Activated CD4-positive, alpha-beta T cell treated with anti-CD3 and anti-CD28 coated beads for 36 hours (primary cell): ENCODE measurements at regions not wholly inside any gene's neighbourhood (a gene's known extent, or its start where the extent isn't known, plus 50 kb on each side); places are given as distances from the start of the nearest gene placed in this dataset.

Experiments used
- ATAC-seq: fragments of 200-7000 bp; cut with Tn5 transposase; one replicate; pipeline ENCODE4 v1.10.0; 2021; ENCODE audit warnings: mild to moderate bottlenecking, moderate library complexity
- CTCF ChIA-PET: fragments of 350-600 bp; sonication (Branson Sonifier 250); formaldehyde crosslinking; loops from one replicate; lab custom pipeline; 2021; ENCODE audit warnings: antibody characterized with exemption; lab: Charles Lee
- POLR2A ChIA-PET: fragments of 350-600 bp; sonication (Branson Sonifier 250); formaldehyde crosslinking; loops from one replicate; lab custom pipeline; 2021; ENCODE audit warnings: antibody characterized with exemption, inconsistent platforms; lab: Charles Lee
- DNase-seq: peaks from one replicate; pipeline ENCODE4 v3.0.0-alpha.2; 2020
- H3K27ac Mint-ChIP-seq: one replicate; pipeline ENCODE4 v1.8.0; 2021; ENCODE audit warnings: mixed read lengths
- H3K27me3 Mint-ChIP-seq: one replicate; pipeline ENCODE4 v1.8.0; 2021; ENCODE audit warnings: mixed read lengths
- H3K36me3 Mint-ChIP-seq: one replicate; pipeline ENCODE4 v1.8.0; 2021; ENCODE audit warnings: low read depth, mixed read lengths
- H3K4me1 Mint-ChIP-seq: one replicate; pipeline ENCODE4 v1.8.0; 2021; ENCODE audit warnings: mixed read lengths
- H3K4me3 Mint-ChIP-seq: one replicate; pipeline ENCODE4 v1.8.0; 2021; ENCODE audit warnings: mild to moderate bottlenecking, moderate library complexity, mixed read lengths
- H3K9me3 Mint-ChIP-seq: one replicate; pipeline ENCODE4 v1.8.0; 2021; ENCODE audit warnings: low read depth, mixed read lengths
- intact Hi-C, 2 experiments: fragments of 100-400 bp; cut with DNase I in 1 of 2; cut with micrococcal nuclease in 1 of 2; formaldehyde crosslinking; loops; one replicate each; pipeline versions ENCODE4 v1.14.2 to v1.15.1; 2022 to 2024; cut with DNase I, micrococcal nuclease

GRCh38 chr2:18836436-18836835, 247.1 kb upstream of the NT5C1B start:
- Mint-ChIP-seq H3K4me1 (no peaks in the 10 kb centered on the region), H3K9me3 (no peaks in the 10 kb centered on the region), H3K27ac (no peak overlapping the region), H3K4me3 (no peak overlapping the region), H3K36me3 (no peaks in the 10 kb centered on the region), H3K27me3 (no peaks in the 10 kb centered on the region)
- ATAC-seq (no peak), DNase-seq (no peak)
- POLR2A ChIA-PET = no interaction called here
- CTCF ChIA-PET = no interaction called here
- intact Hi-C loops = no loop called here

DNA sequence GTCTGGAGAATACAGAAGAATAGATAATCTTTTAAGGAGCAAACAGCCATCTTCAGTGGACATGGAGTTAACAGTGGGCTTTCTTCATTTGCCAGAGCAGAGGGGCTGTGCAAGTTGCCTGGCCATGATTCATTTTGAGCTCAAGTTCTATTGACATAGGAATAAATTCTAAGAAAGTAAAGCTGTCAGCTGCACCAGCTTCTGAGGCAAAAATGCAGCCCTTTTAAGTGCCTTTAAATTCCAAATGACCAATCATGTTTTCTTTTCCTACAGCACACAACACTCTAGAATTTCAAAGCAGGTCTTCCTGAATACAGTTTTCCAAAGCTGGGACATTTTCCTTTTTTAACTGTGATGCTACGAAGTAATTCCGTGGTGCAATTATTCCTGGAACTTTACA, 246.4 kb upstream of the NT5C1B start:
- no peak overlapping the region for H3K4me3 Mint-ChIP-seq
- H3K9me3 Mint-ChIP-seq = no peaks in the 10 kb centered on the region
- H3K27ac Mint-ChIP-seq = no peak overlapping the region

DNA sequence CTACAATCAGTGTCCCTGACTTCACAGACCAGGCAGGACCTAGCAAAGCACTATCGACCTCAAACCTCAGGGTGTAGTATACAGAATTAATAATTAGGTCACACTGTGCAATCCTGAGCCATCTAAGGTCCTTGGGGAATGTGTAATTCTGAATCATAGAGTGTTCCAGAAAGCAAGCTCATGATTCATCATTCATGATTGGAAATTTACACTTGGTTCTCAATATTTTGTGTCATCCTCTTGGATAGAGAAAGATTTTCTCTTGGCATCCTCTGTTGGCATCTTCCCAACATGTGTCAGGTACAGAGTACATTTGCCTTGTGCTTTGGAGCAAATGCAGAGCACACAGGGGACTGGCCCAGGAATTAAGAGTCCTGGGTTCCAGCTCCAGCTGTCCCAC, 245.0 kb upstream of the NT5C1B start:
- H3K27ac Mint-ChIP-seq = no peak overlapping the region
- POLR2A ChIA-PET = interaction anchor here (1.2 kb wide), 1 partner anchor 313 kb away, joined by 5 read pairs; no protein-coding TSS in a partner anchor
- H3K4me3 Mint-ChIP-seq = no peak overlapping the region
- no peaks in the 10 kb centered on the region for H3K36me3 Mint-ChIP-seq
- H3K9me3 Mint-ChIP-seq = no peaks in the 10 kb centered on the region
- intact Hi-C loops = no loop called here
- DNase-seq (no peak), ATAC-seq (no peak)
- H3K4me1 Mint-ChIP-seq = no peaks in the 10 kb centered on the region
- no peaks in the 10 kb centered on the region for H3K27me3 Mint-ChIP-seq
- CTCF ChIA-PET = no interaction called here

More for the DNA sequence above, 246.4 kb upstream of the NT5C1B start:
- no peaks in the 10 kb centered on the region for H3K27me3 Mint-ChIP-seq
- ChIA-PET CTCF (no interaction called here), POLR2A (no interaction called here)
- intact Hi-C loops = no loop called here
- ATAC-seq (no peak), DNase-seq (no peak)
- H3K36me3 Mint-ChIP-seq = no peaks in the 10 kb centered on the region
- no peaks in the 10 kb centered on the region for H3K4me1 Mint-ChIP-seq

DNA sequence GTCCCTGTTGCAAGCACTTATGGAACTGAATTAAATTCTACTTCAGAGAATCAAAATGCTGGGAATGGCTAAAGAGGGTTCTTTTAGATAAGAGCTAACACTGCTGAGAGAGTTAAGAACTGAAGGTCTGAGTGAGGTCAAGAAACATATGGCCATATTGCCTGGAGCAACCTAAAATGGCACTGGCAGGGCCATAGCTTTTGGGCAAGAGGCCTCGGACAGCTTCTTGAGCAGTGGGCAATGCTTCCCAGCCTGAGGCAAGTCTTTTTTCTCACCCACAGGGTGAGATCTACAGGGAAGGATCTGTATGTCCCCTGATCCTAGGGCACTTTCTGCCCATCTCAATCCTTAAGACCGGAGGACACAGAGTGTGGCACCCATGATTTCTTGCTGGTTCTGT, 244.6 kb upstream of the NT5C1B start:
- Mint-ChIP-seq H3K27ac (no peak overlapping the region), H3K4me3 (no peak overlapping the region), H3K9me3 (no peaks in the 10 kb centered on the region), H3K27me3 (no peaks in the 10 kb centered on the region), H3K36me3 (no peaks in the 10 kb centered on the region), H3K4me1 (no peaks in the 10 kb centered on the region)
- ATAC-seq (no peak), DNase-seq (no peak)
- POLR2A ChIA-PET = no interaction called here
- CTCF ChIA-PET = no interaction called here
- intact Hi-C loops = no loop called here

DNA sequence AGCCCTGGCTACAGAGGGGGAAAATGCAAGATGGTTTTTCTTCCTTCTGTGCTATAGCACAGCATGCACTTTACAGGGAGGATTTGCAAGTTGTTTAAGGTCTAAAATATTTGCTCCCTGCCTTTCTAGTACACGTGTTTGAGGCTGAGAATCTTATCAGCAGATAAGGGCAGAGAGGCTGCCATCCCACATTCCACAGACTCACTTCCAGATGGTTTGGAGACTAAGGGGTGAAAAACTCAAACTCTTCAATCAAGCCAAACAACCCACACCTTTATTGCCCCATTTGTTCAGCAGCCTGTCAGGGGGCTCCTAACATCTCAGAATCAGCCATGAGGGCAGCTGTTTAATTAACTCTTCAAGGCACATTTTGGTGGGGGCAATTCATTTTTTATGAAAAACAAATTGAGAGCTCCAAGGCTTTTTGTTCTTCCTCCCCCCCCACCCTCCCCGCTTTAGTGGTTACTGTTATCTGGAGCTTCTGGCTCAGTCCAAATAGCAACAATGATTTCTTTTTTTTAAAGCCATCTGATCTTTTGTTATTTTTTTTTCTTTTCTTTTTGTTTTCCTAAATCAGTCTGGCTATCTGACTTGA, 242.6 kb upstream of the NT5C1B start:
- no peak for ATAC-seq
- CTCF ChIA-PET = no interaction called here
- intact Hi-C loops = no loop called here

DNA sequence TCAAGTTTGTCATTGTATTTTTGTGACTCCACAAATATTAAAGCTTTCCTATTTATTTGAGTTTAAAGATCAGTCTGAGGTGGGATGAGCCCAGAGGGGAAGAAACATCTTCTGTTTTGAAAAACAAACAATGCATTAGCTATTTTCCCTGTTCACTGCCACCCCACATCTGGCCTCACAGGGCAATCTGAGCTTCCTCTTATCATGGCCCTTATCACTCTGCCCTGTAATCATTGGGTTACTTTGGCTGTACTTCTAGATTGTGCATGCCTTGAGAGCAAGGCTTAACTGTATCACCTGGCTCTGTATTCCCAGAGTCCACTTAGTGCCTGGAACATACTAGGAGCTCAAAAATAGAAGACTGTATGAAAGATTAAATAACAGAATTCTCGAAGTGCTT, 241.6 kb upstream of the NT5C1B start:
- H3K27ac Mint-ChIP-seq = no peak overlapping the region
- no peaks in the 10 kb centered on the region for H3K9me3 Mint-ChIP-seq
- peaks cover 3% of the 10 kb centered on the region for H3K36me3 Mint-ChIP-seq
- intact Hi-C loops = no loop called here
- H3K27me3 Mint-ChIP-seq = no peaks in the 10 kb centered on the region
- no peak overlapping the region for H3K4me3 Mint-ChIP-seq
- no peaks in the 10 kb centered on the region for H3K4me1 Mint-ChIP-seq
- ATAC-seq (no peak), DNase-seq (no peak)
- ChIA-PET POLR2A (no interaction called here), CTCF (no interaction called here)

More for the DNA sequence above, 242.6 kb upstream of the NT5C1B start:
- Mint-ChIP-seq H3K4me1 (no peaks in the 10 kb centered on the region), H3K4me3 (no peak overlapping the region), H3K27ac (no peak overlapping the region), H3K27me3 (no peaks in the 10 kb centered on the region), H3K36me3 (peaks cover 3% of the 10 kb centered on the region), H3K9me3 (no peaks in the 10 kb centered on the region)
- no peak for DNase-seq
- POLR2A ChIA-PET = no interaction called here

GRCh38 chr2:18829976-18830375, 240.6 kb upstream of the NT5C1B start:
- Mint-ChIP-seq H3K4me1 (no peaks in the 10 kb centered on the region), H3K27ac (no peak overlapping the region), H3K9me3 (no peaks in the 10 kb centered on the region), H3K4me3 (no peak overlapping the region), H3K36me3 (peaks cover 3% of the 10 kb centered on the region), H3K27me3 (no peaks in the 10 kb centered on the region)
- POLR2A ChIA-PET = no interaction called here
- DNase-seq (no peak), ATAC-seq (no peak)
- CTCF ChIA-PET = interaction anchor here (0.8 kb wide), 1 partner anchor 89 kb away, joined by 3 read pairs; no protein-coding TSS in a partner anchor
- intact Hi-C loops = no loop called here

GRCh38 chr2:18829251-18829902, 240.0 kb upstream of the NT5C1B start:
- CTCF ChIA-PET = interaction anchor here (0.8 kb wide), 1 partner anchor 88 kb away, joined by 3 read pairs; no protein-coding TSS in a partner anchor

GRCh38 chr2:18828296-18828695, 238.9 kb upstream of the NT5C1B start:
- CTCF ChIA-PET = no interaction called here
- POLR2A ChIA-PET = no interaction called here
- Mint-ChIP-seq H3K4me3 (no peak overlapping the region), H3K27ac (no peak overlapping the region), H3K9me3 (no peaks in the 10 kb centered on the region), H3K36me3 (peaks cover 3% of the 10 kb centered on the region), H3K4me1 (no peaks in the 10 kb centered on the region), H3K27me3 (no peaks in the 10 kb centered on the region)
- DNase-seq (no peak), ATAC-seq (no peak)
- intact Hi-C loops = no loop called here

More at GRCh38 chr2:18829251-18829902, 240.0 kb upstream of the NT5C1B start:
- Mint-ChIP-seq H3K36me3 (peaks cover 3% of the 10 kb centered on the region), H3K27me3 (no peaks in the 10 kb centered on the region), H3K27ac (no peak overlapping the region), H3K9me3 (no peaks in the 10 kb centered on the region), H3K4me3 (no peak overlapping the region), H3K4me1 (no peaks in the 10 kb centered on the region)
- DNase-seq (no peak), ATAC-seq (no peak)
- intact Hi-C loops = no loop called here
- POLR2A ChIA-PET = no interaction called here

- Mint-ChIP-seq H3K4me1 (no peaks in the 10 kb centered on the region), H3K4me3 (no peak overlapping the region), H3K9me3 (no peaks in the 10 kb centered on the region), H3K27ac (no peak overlapping the region), H3K27me3 (no peaks in the 10 kb centered on the region), H3K36me3 (peaks cover 3% of the 10 kb centered on the region)
- DNase-seq = no peak
- intact Hi-C loops = no loop called here
- ChIA-PET POLR2A (no interaction called here), CTCF (no interaction called here)
- ATAC-seq = no peak
Observed at GRCh38 chr2:18825838-18826237, 236.5 kb upstream of the NT5C1B start.

DNA sequence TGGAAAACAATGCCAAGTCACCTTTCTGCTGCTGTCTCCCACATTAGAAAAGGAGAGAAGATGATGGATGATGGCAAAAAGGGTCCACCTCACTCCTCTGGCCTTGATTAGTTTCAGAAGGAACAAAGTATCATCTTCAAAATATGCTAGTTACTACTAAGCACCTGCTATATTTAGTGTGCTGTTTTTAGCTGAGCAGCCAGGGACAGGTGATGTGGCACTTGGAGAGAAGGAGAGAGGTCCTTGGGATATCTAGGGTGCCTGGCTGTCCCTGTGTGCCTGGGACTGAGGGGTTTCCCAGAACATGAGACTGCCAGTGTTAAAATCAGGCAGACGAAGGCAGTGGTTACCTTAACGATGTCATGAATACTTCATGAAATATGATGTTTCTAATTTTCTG, 235.5 kb upstream of the NT5C1B start:
- ATAC-seq = no peak

DNA sequence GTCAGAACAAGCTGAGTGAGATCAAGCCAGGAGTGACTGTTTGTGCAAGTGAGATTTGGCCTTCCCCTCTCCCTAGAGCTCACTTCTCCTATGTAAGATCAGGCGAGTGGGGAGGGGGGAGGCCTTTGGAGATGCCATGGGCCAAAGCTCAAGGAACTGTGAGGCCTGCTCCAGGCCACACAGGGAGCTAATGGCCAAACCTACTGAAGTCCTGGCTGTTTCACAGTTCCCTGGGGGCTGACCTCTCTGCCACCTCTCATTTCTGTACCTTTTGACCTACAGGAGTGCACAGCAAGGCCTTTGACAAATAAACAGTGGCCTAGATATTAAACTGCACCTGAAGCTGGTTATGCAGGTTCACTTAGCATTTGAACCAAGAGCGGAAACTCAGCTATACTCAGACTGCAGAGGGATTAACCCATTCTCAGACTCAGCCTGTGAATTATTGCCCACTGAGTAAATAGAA, 235.0 kb upstream of the NT5C1B start:
- ChIA-PET CTCF (interaction anchor here (0.6 kb wide), 1 partner anchor 345 kb away, joined by 4 read pairs; no protein-coding TSS in a partner anchor), POLR2A (no interaction called here)
- Mint-ChIP-seq H3K27ac (no peak overlapping the region), H3K9me3 (no peaks in the 10 kb centered on the region), H3K4me1 (no peaks in the 10 kb centered on the region), H3K4me3 (no peak overlapping the region), H3K27me3 (no peaks in the 10 kb centered on the region), H3K36me3 (peaks cover 3% of the 10 kb centered on the region)
- no peak for ATAC-seq
- DNase-seq = no peak
- intact Hi-C loops = no loop called here

More for the DNA sequence above, 235.5 kb upstream of the NT5C1B start:
- Mint-ChIP-seq H3K27me3 (no peaks in the 10 kb centered on the region), H3K36me3 (peaks cover 3% of the 10 kb centered on the region), H3K9me3 (no peaks in the 10 kb centered on the region), H3K4me1 (no peaks in the 10 kb centered on the region), H3K4me3 (no peak overlapping the region), H3K27ac (no peak overlapping the region)
- POLR2A ChIA-PET = no interaction called here
- CTCF ChIA-PET = interaction anchor here (0.6 kb wide), 1 partner anchor 345 kb away, joined by 4 read pairs; no protein-coding TSS in a partner anchor
- intact Hi-C loops = no loop called here
- no peak for DNase-seq
